ENCODE measurements at regions not wholly inside any gene's neighbourhood (a gene's known extent, or its start where the extent isn't known, plus 50 kb on each side); places are given as distances from the start of the nearest gene placed in this dataset.
"Not testable (repeated sequence)": the region's sequence is repeated elsewhere in the genome, so short reads cannot be mapped to it uniquely, and the experiment has no call there.

GRCh38 chr1:222470252-222470805 is 77.6 kb downstream of the HHIPL2 start:
- not testable (repeated sequence) for DNase-seq; H3K23ac ChIP-seq (ENCODE audit: low read length in 2 of 2); H4K91ac ChIP-seq (ENCODE audit: low read length); H2BK12ac ChIP-seq (ENCODE audit: low read length in 2 of 2); H3K27me3 ChIP-seq (ENCODE audit: control insufficient read depth in 1 of 2, insufficient read depth in 1 of 2, low read length in 2 of 2); H4K8ac ChIP-seq (ENCODE audit: low read length); H2AFZ ChIP-seq (ENCODE audit: low read depth, low read length); H2BK5ac ChIP-seq (ENCODE audit: low read depth, low read length, poor library complexity, severe bottlenecking); H2BK15ac ChIP-seq (ENCODE audit: low read depth, poor library complexity, severe bottlenecking); H3K79me1 ChIP-seq (replicated peaks; ENCODE audit: low read length, poor library complexity, severe bottlenecking); H3K4me2 ChIP-seq (ENCODE audit: low read length, poor library complexity, severe bottlenecking); H3K9ac ChIP-seq (ENCODE audit: low read length); H3K36me3 ChIP-seq (ENCODE audit: control insufficient read depth in 1 of 2, insufficient read depth in 2 of 2, low read depth in 1 of 2, low read length in 2 of 2); H3K4ac ChIP-seq (ENCODE audit: low read depth in 1 of 2, low read length in 2 of 2); H3K14ac ChIP-seq (ENCODE audit: low read length in 2 of 2); H3K18ac ChIP-seq (ENCODE audit: low read depth in 1 of 2, low read length in 2 of 2); H2AK5ac ChIP-seq (ENCODE audit: low read length, severe bottlenecking); H3K4me3 ChIP-seq (ENCODE audit: insufficient read depth in 1 of 2, low read depth in 1 of 2, low read length in 2 of 2); H3K4me1 ChIP-seq (ENCODE audit: control insufficient read depth, insufficient read depth, low read depth, low read length); H3K27ac ChIP-seq (ENCODE audit: low read length, poor library complexity, severe bottlenecking); H3K9me3 ChIP-seq (ENCODE audit: control insufficient read depth, low read length); H2BK120ac ChIP-seq (ENCODE audit: low read depth, low read length)
- WGBS, result 77% methylated on average over 11 of the region's 15 CpGs

- no peaks in the 10 kb centered on the region for H3K79me1 ChIP-seq (replicated peaks; ENCODE audit: low read length, poor library complexity, severe bottlenecking)
- H3K4ac ChIP-seq (ENCODE audit: low read depth in 1 of 2, low read length in 2 of 2), result peak overlapping the region in 1 of 2 experiments; percentile 44
- no peak overlapping the region for H4K91ac ChIP-seq (ENCODE audit: low read length)
- no peak overlapping the region for H2BK12ac ChIP-seq (ENCODE audit: low read length in 2 of 2)
- H3K9ac ChIP-seq (ENCODE audit: low read length), result peak overlapping the region; percentile 98
- WGBS, result 95% methylated on average over 7 of the region's 8 CpGs
- H2BK120ac ChIP-seq (ENCODE audit: low read depth, low read length), result no peak overlapping the region
- no peak overlapping the region for H3K4me3 ChIP-seq (ENCODE audit: insufficient read depth in 1 of 2, low read depth in 1 of 2, low read length in 2 of 2)
- no peak overlapping the region for H4K8ac ChIP-seq (ENCODE audit: low read length)
- no peak overlapping the region for H3K23ac ChIP-seq (ENCODE audit: low read length in 2 of 2)
- H3K14ac ChIP-seq (ENCODE audit: low read length in 2 of 2), result no peak overlapping the region
- H3K18ac ChIP-seq (ENCODE audit: low read depth in 1 of 2, low read length in 2 of 2), result peak overlapping the region in 1 of 2 experiments; percentile 8
- H3K4me1 ChIP-seq (ENCODE audit: control insufficient read depth, insufficient read depth, low read depth, low read length), result peaks cover 2% of the 10 kb centered on the region
- no peak overlapping the region for H2BK5ac ChIP-seq (ENCODE audit: low read depth, low read length, poor library complexity, severe bottlenecking)
- H3K9me3 ChIP-seq (ENCODE audit: control insufficient read depth, low read length), result no peaks in the 10 kb centered on the region
- no peak overlapping the region for H3K4me2 ChIP-seq (ENCODE audit: low read length, poor library complexity, severe bottlenecking)
- no peak overlapping the region for H2AFZ ChIP-seq (ENCODE audit: low read depth, low read length)
- no peak for DNase-seq
- H2AK5ac ChIP-seq (ENCODE audit: low read length, severe bottlenecking), result no peak overlapping the region
- no peaks in the 10 kb centered on the region for H3K27me3 ChIP-seq (ENCODE audit: control insufficient read depth in 1 of 2, insufficient read depth in 1 of 2, low read length in 2 of 2)
- H3K36me3 ChIP-seq (ENCODE audit: control insufficient read depth in 1 of 2, insufficient read depth in 2 of 2, low read depth in 1 of 2, low read length in 2 of 2), result no peaks in the 10 kb centered on the region
- H3K27ac ChIP-seq (ENCODE audit: low read length, poor library complexity, severe bottlenecking), result peak overlapping the region; percentile 47
- no peak overlapping the region for H2BK15ac ChIP-seq (ENCODE audit: low read depth, poor library complexity, severe bottlenecking)
These were observed 81.6 kb downstream of the HHIPL2 start for GRCh38 chr1:222466150-222466865.

GRCh38 chr1:222465211-222466041 is 82.5 kb downstream of the HHIPL2 start:
- peak overlapping the region; percentile 70 to 78 for H2BK12ac ChIP-seq (ENCODE audit: low read length in 2 of 2)
- no peaks in the 10 kb centered on the region for H3K27me3 ChIP-seq (ENCODE audit: control insufficient read depth in 1 of 2, insufficient read depth in 1 of 2, low read length in 2 of 2)
- peaks cover 2% of the 10 kb centered on the region for H3K4me1 ChIP-seq (ENCODE audit: control insufficient read depth, insufficient read depth, low read depth, low read length)
- H2AK5ac ChIP-seq (ENCODE audit: low read length, severe bottlenecking), result no peak overlapping the region
- no peak overlapping the region for H3K14ac ChIP-seq (ENCODE audit: low read length in 2 of 2)
- H3K23ac ChIP-seq (ENCODE audit: low read length in 2 of 2), result no peak overlapping the region
- H3K9ac ChIP-seq (ENCODE audit: low read length), result peak overlapping the region; percentile 98
- peak overlapping the region; percentile 94 for H2BK5ac ChIP-seq (ENCODE audit: low read depth, low read length, poor library complexity, severe bottlenecking)
- H2BK120ac ChIP-seq (ENCODE audit: low read depth, low read length), result peak overlapping the region; percentile 80
- no peaks in the 10 kb centered on the region for H3K9me3 ChIP-seq (ENCODE audit: control insufficient read depth, low read length)
- WGBS, result 1% methylated on average over 45 of the region's 46 CpGs
- H4K8ac ChIP-seq (ENCODE audit: low read length), result peak overlapping the region; percentile 94
- H3K27ac ChIP-seq (ENCODE audit: low read length, poor library complexity, severe bottlenecking), result peak overlapping the region; percentile 95
- peak overlapping the region; percentile 83 for H4K91ac ChIP-seq (ENCODE audit: low read length)
- H3K4ac ChIP-seq (ENCODE audit: low read depth in 1 of 2, low read length in 2 of 2), result peak overlapping the region in 1 of 2 experiments; percentile 69
- no peaks in the 10 kb centered on the region for H3K36me3 ChIP-seq (ENCODE audit: control insufficient read depth in 1 of 2, insufficient read depth in 2 of 2, low read depth in 1 of 2, low read length in 2 of 2)
- peak overlapping the region; percentile 31 to 71 for H3K4me3 ChIP-seq (ENCODE audit: insufficient read depth in 1 of 2, low read depth in 1 of 2, low read length in 2 of 2)
- H3K79me1 ChIP-seq (replicated peaks; ENCODE audit: low read length, poor library complexity, severe bottlenecking), result no peaks in the 10 kb centered on the region
- H3K18ac ChIP-seq (ENCODE audit: low read depth in 1 of 2, low read length in 2 of 2), result peak overlapping the region; percentile 84 to 89
- peak overlapping the region; percentile 69 for H3K4me2 ChIP-seq (ENCODE audit: low read length, poor library complexity, severe bottlenecking)
- H2AFZ ChIP-seq (ENCODE audit: low read depth, low read length), result peak overlapping the region; percentile 96
- DNase-seq, result peak; percentile 97
- H2BK15ac ChIP-seq (ENCODE audit: low read depth, poor library complexity, severe bottlenecking), result peak overlapping the region; percentile 45

- no peak overlapping the region for H3K14ac ChIP-seq (ENCODE audit: low read length in 2 of 2)
- H3K36me3 ChIP-seq (ENCODE audit: control insufficient read depth in 1 of 2, insufficient read depth in 2 of 2, low read depth in 1 of 2, low read length in 2 of 2), result no peaks in the 10 kb centered on the region
- peaks cover 2% of the 10 kb centered on the region for H3K4me1 ChIP-seq (ENCODE audit: control insufficient read depth, insufficient read depth, low read depth, low read length)
- no peak overlapping the region for H2BK12ac ChIP-seq (ENCODE audit: low read length in 2 of 2)
- H2BK5ac ChIP-seq (ENCODE audit: low read depth, low read length, poor library complexity, severe bottlenecking), result no peak overlapping the region
- H2BK120ac ChIP-seq (ENCODE audit: low read depth, low read length), result peak overlapping the region; percentile 80
- H4K8ac ChIP-seq (ENCODE audit: low read length), result peak overlapping the region; percentile 94
- no peak overlapping the region for H2BK15ac ChIP-seq (ENCODE audit: low read depth, poor library complexity, severe bottlenecking)
- H3K9me3 ChIP-seq (ENCODE audit: control insufficient read depth, low read length), result no peaks in the 10 kb centered on the region
- H2AK5ac ChIP-seq (ENCODE audit: low read length, severe bottlenecking), result no peak overlapping the region
- peak overlapping the region in 1 of 2 experiments; percentile 22 for H3K4ac ChIP-seq (ENCODE audit: low read depth in 1 of 2, low read length in 2 of 2)
- H2AFZ ChIP-seq (ENCODE audit: low read depth, low read length), result peak overlapping the region; percentile 96
- peak overlapping the region; percentile 71 for H3K27ac ChIP-seq (ENCODE audit: low read length, poor library complexity, severe bottlenecking)
- WGBS, result 17% methylated on average over 10 of the region's 10 CpGs
- no peaks in the 10 kb centered on the region for H3K79me1 ChIP-seq (replicated peaks; ENCODE audit: low read length, poor library complexity, severe bottlenecking)
- no peak overlapping the region for H3K23ac ChIP-seq (ENCODE audit: low read length in 2 of 2)
- H3K4me2 ChIP-seq (ENCODE audit: low read length, poor library complexity, severe bottlenecking), result peak overlapping the region; percentile 69
- peak overlapping the region; percentile 98 for H3K9ac ChIP-seq (ENCODE audit: low read length)
- no peaks in the 10 kb centered on the region for H3K27me3 ChIP-seq (ENCODE audit: control insufficient read depth in 1 of 2, insufficient read depth in 1 of 2, low read length in 2 of 2)
- peak; percentile 76 for DNase-seq
- peak overlapping the region; percentile 31 to 71 for H3K4me3 ChIP-seq (ENCODE audit: insufficient read depth in 1 of 2, low read depth in 1 of 2, low read length in 2 of 2)
- H4K91ac ChIP-seq (ENCODE audit: low read length), result no peak overlapping the region
- no peak overlapping the region for H3K18ac ChIP-seq (ENCODE audit: low read depth in 1 of 2, low read length in 2 of 2)
These were observed 83.1 kb downstream of the HHIPL2 start for GRCh38 chr1:222464841-222465210.

Data from mesenchymal stem cell (in vitro differentiated cells and primary cell).